GM12874 (cell line): ENCODE measurements at regions not wholly inside any gene's neighbourhood (a gene's known extent, or its start where the extent isn't known, plus 50 kb on each side); places are given as distances from the start of the nearest gene placed in this dataset.

Source experiments
- TF ChIP-seq, protein P1 (sequence below): IDR thresholded peaks from 2 replicates; pipeline ENCODE4 v1.5.1; 2011; ENCODE audit warnings: low read depth, mild to moderate bottlenecking, control low read depth, low read length, moderate library complexity; ENCODE audit not compliant: insufficient read depth

DNA sequence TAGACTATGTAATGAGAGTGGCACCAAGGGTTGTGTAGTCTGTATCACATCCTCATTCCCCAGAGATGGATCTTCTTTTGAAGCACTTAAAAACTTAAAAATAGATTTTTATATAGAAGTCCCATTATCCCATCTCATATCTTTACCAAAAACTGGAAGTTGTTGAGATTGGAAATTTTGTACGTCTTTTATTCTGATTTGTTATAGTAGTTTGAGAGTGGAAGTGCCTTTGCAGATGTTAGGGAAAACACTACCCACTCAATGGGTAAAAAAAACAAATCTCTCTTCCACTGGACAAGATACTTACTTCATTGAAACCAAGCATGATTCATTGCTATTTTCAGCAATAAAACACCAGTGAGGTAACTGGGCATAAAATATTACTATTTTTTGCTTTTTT, 184.4 kb downstream of the MACC1 start:
- TF ChIP-seq, protein P1, sequence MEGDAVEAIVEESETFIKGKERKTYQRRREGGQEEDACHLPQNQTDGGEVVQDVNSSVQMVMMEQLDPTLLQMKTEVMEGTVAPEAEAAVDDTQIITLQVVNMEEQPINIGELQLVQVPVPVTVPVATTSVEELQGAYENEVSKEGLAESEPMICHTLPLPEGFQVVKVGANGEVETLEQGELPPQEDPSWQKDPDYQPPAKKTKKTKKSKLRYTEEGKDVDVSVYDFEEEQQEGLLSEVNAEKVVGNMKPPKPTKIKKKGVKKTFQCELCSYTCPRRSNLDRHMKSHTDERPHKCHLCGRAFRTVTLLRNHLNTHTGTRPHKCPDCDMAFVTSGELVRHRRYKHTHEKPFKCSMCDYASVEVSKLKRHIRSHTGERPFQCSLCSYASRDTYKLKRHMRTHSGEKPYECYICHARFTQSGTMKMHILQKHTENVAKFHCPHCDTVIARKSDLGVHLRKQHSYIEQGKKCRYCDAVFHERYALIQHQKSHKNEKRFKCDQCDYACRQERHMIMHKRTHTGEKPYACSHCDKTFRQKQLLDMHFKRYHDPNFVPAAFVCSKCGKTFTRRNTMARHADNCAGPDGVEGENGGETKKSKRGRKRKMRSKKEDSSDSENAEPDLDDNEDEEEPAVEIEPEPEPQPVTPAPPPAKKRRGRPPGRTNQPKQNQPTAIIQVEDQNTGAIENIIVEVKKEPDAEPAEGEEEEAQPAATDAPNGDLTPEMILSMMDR, result no peak

DNA sequence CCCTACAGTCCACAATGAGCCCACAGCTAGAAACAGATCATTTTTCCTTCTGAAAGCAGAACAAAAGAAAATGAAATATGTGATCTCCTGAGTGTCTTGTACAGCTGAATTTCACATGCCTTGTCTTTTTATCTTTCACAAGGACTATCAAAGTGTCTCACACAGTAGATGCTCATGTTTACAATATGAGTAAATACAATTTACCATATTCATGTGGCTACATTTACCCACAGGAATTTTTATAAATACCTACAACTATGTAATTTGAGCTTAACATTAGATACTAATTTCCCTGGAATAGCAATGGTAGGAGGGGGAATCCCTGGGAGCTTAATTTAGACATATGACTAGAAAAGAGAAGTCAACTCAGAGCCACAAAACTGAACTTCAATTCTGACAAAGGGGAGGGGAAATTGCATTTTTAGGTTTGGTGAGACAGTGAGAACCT, 186.2 kb downstream of the MACC1 start:
- TF ChIP-seq, protein P1, result no peak

DNA sequence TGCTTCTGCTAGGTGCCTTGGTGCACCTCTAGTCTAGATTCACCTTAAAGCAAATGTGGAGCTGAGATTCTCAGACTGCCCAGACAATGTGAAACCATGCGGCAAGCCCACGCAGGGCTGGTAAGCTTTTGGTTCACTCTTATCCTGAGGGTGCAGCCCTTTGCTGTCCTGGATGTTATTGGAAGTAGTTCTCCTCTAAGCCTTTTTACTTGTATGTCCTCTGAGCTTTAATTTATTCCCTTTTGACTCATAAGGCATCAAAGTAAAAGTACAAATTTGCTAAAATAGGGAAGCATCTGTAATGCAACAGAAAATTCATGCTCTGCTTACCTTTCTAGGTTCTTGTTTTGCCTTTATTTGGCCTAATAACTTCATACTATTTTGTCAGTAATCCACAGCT, 186.8 kb downstream of the MACC1 start:
- TF ChIP-seq, protein P1, result no peak

DNA sequence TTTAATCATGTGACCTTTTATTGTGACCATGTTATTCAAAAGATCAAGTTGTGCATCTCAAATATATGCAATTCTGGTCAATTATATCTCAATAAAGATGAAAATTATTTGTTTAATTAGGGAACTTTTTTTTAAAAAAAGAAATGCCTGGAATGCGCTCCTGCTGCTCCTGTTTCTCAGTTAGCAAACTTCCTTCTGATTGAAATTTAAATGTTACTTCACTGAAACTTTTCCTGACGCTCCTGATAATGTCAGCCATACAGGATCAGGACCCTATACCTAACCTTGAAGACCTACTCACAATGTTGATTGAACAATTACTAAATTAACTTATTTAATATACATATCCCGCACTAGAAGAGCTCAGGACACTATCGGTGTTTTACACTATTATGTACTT, 190.4 kb downstream of the MACC1 start:
- TF ChIP-seq, protein P1, result no peak

DNA sequence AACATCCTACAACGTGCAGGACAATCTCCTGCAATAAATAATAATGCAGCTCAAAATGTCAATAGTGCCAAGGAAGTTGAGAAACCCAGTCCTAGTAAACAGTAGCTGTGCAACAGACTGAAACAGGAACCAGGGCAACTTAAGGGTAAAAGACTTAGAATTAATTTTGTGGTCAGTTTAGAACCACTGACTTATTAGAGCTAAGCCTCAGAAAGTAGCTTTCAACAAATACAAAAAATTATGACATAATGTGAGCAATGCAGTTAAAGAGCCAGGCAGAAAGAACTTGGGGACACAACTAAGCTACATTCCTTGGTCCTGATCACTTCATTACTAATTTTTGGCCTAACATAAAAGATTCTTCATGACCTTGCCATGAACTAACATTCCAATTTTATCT, 195.4 kb downstream of the MACC1 start:
- TF ChIP-seq, protein P1, result no peak

DNA sequence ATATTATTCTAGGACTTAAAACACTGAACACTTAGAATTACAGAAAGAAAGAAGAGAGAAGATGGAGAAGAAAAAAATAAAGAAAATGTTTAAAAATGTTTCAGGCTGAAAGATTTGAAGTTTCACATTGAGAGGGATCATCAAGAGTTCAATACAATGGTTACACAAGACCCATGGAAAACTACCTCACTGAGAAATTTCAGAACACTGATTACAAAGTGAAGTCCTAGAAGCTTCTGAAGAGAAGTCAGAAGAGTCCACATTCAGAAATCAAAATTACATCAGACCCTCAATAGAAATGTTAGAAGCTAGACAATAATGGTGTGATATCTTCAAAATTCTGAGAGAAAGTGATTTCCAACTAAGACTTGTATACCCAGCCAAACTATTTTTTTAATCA, 196.1 kb downstream of the MACC1 start:
- TF ChIP-seq, protein P1, result no peak

DNA sequence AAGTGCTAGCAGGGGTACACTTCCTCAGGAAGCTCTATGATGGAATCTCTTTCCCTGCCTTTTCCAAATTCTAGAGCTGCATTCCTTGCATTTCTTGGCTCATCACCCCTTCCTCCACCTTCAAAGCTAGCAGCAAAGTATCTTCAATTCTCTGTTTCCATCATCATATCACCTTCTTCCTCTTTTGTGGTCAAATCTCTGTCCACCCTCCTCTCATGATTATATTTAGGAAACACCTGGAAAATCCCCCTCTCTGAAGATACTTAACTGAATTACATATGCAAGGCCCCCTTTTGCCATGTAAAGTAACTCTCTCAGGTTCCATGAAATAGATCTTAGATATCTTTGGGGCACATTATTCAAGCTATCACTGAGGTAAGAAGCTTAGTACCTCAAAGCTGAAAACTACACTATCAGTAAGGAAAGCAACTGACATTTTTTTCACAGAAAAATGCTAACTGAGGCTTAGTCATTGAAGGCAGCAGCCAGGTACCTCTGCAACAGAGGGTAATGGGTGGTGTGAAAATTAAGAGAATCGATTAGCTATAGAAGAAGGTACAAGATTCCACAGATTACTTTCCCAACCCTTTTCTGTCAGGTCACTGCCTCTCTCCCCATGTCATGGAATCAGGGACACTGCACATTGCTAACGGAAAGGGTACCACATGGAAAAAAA, 197.3 kb downstream of the MACC1 start:
- TF ChIP-seq, protein P1, result no peak
